ENCODE measurements at regions not wholly inside any gene's neighbourhood (a gene's known extent, or its start where the extent isn't known, plus 50 kb on each side); places are given as distances from the start of the nearest gene placed in this dataset.
A peak's percentile ranks its signal among the peaks of the same experiment; 100 is the strongest.

- H3K9me3 ChIP-seq (ENCODE audit: control insufficient read depth, low read length) = no peaks in the 10 kb centered on the region
- H3K27ac ChIP-seq (ENCODE audit: low read length, poor library complexity, severe bottlenecking) = peak overlapping the region; percentile 59
- DNase-seq = no peak
- no peaks in the 10 kb centered on the region for H3K79me1 ChIP-seq (replicated peaks; ENCODE audit: low read length, poor library complexity, severe bottlenecking)
- no peaks in the 10 kb centered on the region for H3K27me3 ChIP-seq (ENCODE audit: control insufficient read depth in 1 of 2, insufficient read depth in 1 of 2, low read length in 2 of 2)
- H2AK5ac ChIP-seq (ENCODE audit: low read length, severe bottlenecking) = no peak overlapping the region
- WGBS = no CpG with 5 or more reads among the region's 1 CpG
- no peak overlapping the region for H3K9ac ChIP-seq (ENCODE audit: low read length)
- no peak overlapping the region for H2BK120ac ChIP-seq (ENCODE audit: low read depth, low read length)
- H2BK12ac ChIP-seq (ENCODE audit: low read length in 2 of 2) = no peak overlapping the region
- H3K36me3 ChIP-seq (ENCODE audit: control insufficient read depth in 1 of 2, insufficient read depth in 2 of 2, low read depth in 1 of 2, low read length in 2 of 2) = no peaks in the 10 kb centered on the region
- H3K4me1 ChIP-seq (ENCODE audit: control insufficient read depth, insufficient read depth, low read depth, low read length) = peaks cover 1% of the 10 kb centered on the region
- no peak overlapping the region for H3K18ac ChIP-seq (ENCODE audit: low read depth in 1 of 2, low read length in 2 of 2)
- H2AFZ ChIP-seq (ENCODE audit: low read depth, low read length) = no peak overlapping the region
- no peak overlapping the region for H3K4ac ChIP-seq (ENCODE audit: low read depth in 1 of 2, low read length in 2 of 2)
- H3K23ac ChIP-seq (ENCODE audit: low read length in 2 of 2) = no peak overlapping the region
- peak overlapping the region; percentile 79 for H2BK5ac ChIP-seq (ENCODE audit: low read depth, low read length, poor library complexity, severe bottlenecking)
- H3K4me3 ChIP-seq (ENCODE audit: insufficient read depth in 1 of 2, low read depth in 1 of 2, low read length in 2 of 2) = no peak overlapping the region
- H4K8ac ChIP-seq (ENCODE audit: low read length) = no peak overlapping the region
- no peak overlapping the region for H4K91ac ChIP-seq (ENCODE audit: low read length)
- no peak overlapping the region for H3K4me2 ChIP-seq (ENCODE audit: low read length, poor library complexity, severe bottlenecking)
- H3K14ac ChIP-seq (ENCODE audit: low read length in 2 of 2) = no peak overlapping the region
- no peak overlapping the region for H2BK15ac ChIP-seq (ENCODE audit: low read depth, poor library complexity, severe bottlenecking)
These were observed 1383.1 kb upstream of the ADGRL2 start for GRCh38 chr1:80417671-80418070.

- H3K36me3 ChIP-seq (ENCODE audit: control insufficient read depth in 1 of 2, insufficient read depth in 2 of 2, low read depth in 1 of 2, low read length in 2 of 2) = no peaks in the 10 kb centered on the region
- H3K14ac ChIP-seq (ENCODE audit: low read length in 2 of 2) = no peak overlapping the region
- H2BK15ac ChIP-seq (ENCODE audit: low read depth, poor library complexity, severe bottlenecking) = no peak overlapping the region
- H3K4me3 ChIP-seq (ENCODE audit: insufficient read depth in 1 of 2, low read depth in 1 of 2, low read length in 2 of 2) = no peak overlapping the region
- H3K23ac ChIP-seq (ENCODE audit: low read length in 2 of 2) = no peak overlapping the region
- no peaks in the 10 kb centered on the region for H3K9me3 ChIP-seq (ENCODE audit: control insufficient read depth, low read length)
- peaks cover 1% of the 10 kb centered on the region for H3K4me1 ChIP-seq (ENCODE audit: control insufficient read depth, insufficient read depth, low read depth, low read length)
- no peak overlapping the region for H4K8ac ChIP-seq (ENCODE audit: low read length)
- no peak overlapping the region for H3K18ac ChIP-seq (ENCODE audit: low read depth in 1 of 2, low read length in 2 of 2)
- no peak overlapping the region for H2BK12ac ChIP-seq (ENCODE audit: low read length in 2 of 2)
- no peaks in the 10 kb centered on the region for H3K27me3 ChIP-seq (ENCODE audit: control insufficient read depth in 1 of 2, insufficient read depth in 1 of 2, low read length in 2 of 2)
- DNase-seq = no peak
- no peak overlapping the region for H4K91ac ChIP-seq (ENCODE audit: low read length)
- H3K9ac ChIP-seq (ENCODE audit: low read length) = no peak overlapping the region
- H2BK120ac ChIP-seq (ENCODE audit: low read depth, low read length) = no peak overlapping the region
- H3K4ac ChIP-seq (ENCODE audit: low read depth in 1 of 2, low read length in 2 of 2) = no peak overlapping the region
- no peak overlapping the region for H2BK5ac ChIP-seq (ENCODE audit: low read depth, low read length, poor library complexity, severe bottlenecking)
- no peaks in the 10 kb centered on the region for H3K79me1 ChIP-seq (replicated peaks; ENCODE audit: low read length, poor library complexity, severe bottlenecking)
- no peak overlapping the region for H3K4me2 ChIP-seq (ENCODE audit: low read length, poor library complexity, severe bottlenecking)
- 100% methylated on average over 1 of the region's 1 CpG for WGBS
- H2AFZ ChIP-seq (ENCODE audit: low read depth, low read length) = no peak overlapping the region
- H3K27ac ChIP-seq (ENCODE audit: low read length, poor library complexity, severe bottlenecking) = no peak overlapping the region
- H2AK5ac ChIP-seq (ENCODE audit: low read length, severe bottlenecking) = no peak overlapping the region
These were observed 1386.8 kb upstream of the ADGRL2 start for GRCh38 chr1:80413969-80414368.

GRCh38 chr1:80410233-80410632 is 1390.5 kb upstream of the ADGRL2 start:
- WGBS = 92% methylated on average over 3 of the region's 4 CpGs
- Histone ChIP-seq H3K4me1 (ENCODE audit: control insufficient read depth, insufficient read depth, low read depth, low read length) (no peaks in the 10 kb centered on the region), H2BK12ac (ENCODE audit: low read length in 2 of 2) (no peak overlapping the region), H3K36me3 (ENCODE audit: control insufficient read depth in 1 of 2, insufficient read depth in 2 of 2, low read depth in 1 of 2, low read length in 2 of 2) (no peaks in the 10 kb centered on the region), H2BK15ac (ENCODE audit: low read depth, poor library complexity, severe bottlenecking) (no peak overlapping the region), H2AFZ (ENCODE audit: low read depth, low read length) (no peak overlapping the region), H3K9me3 (ENCODE audit: control insufficient read depth, low read length) (no peaks in the 10 kb centered on the region), H3K27me3 (ENCODE audit: control insufficient read depth in 1 of 2, insufficient read depth in 1 of 2, low read length in 2 of 2) (no peaks in the 10 kb centered on the region), H3K27ac (ENCODE audit: low read length, poor library complexity, severe bottlenecking) (no peak overlapping the region), H2BK5ac (ENCODE audit: low read depth, low read length, poor library complexity, severe bottlenecking) (no peak overlapping the region), H3K9ac (ENCODE audit: low read length) (no peak overlapping the region), H4K91ac (ENCODE audit: low read length) (no peak overlapping the region), H3K23ac (ENCODE audit: low read length in 2 of 2) (no peak overlapping the region), H3K4me2 (ENCODE audit: low read length, poor library complexity, severe bottlenecking) (no peak overlapping the region), H3K4ac (ENCODE audit: low read depth in 1 of 2, low read length in 2 of 2) (no peak overlapping the region), H3K4me3 (ENCODE audit: insufficient read depth in 1 of 2, low read depth in 1 of 2, low read length in 2 of 2) (no peak overlapping the region), H2BK120ac (ENCODE audit: low read depth, low read length) (no peak overlapping the region), H2AK5ac (ENCODE audit: low read length, severe bottlenecking) (no peak overlapping the region), H3K18ac (ENCODE audit: low read depth in 1 of 2, low read length in 2 of 2) (no peak overlapping the region), H4K8ac (ENCODE audit: low read length) (no peak overlapping the region), H3K14ac (ENCODE audit: low read length in 2 of 2) (no peak overlapping the region), H3K79me1 (replicated peaks; ENCODE audit: low read length, poor library complexity, severe bottlenecking) (no peaks in the 10 kb centered on the region)
- no peak for DNase-seq

GRCh38 chr1:80403471-80403893 is 1397.0 kb upstream of the ADGRL4 start:
- Histone ChIP-seq H2AK5ac (ENCODE audit: low read length, severe bottlenecking) (no peak overlapping the region), H2BK15ac (ENCODE audit: low read depth, poor library complexity, severe bottlenecking) (no peak overlapping the region), H2BK5ac (ENCODE audit: low read depth, low read length, poor library complexity, severe bottlenecking) (no peak overlapping the region), H3K9ac (ENCODE audit: low read length) (no peak overlapping the region), H3K4me3 (ENCODE audit: insufficient read depth in 1 of 2, low read depth in 1 of 2, low read length in 2 of 2) (no peak overlapping the region), H3K4me2 (ENCODE audit: low read length, poor library complexity, severe bottlenecking) (no peak overlapping the region), H3K4me1 (ENCODE audit: control insufficient read depth, insufficient read depth, low read depth, low read length) (no peaks in the 10 kb centered on the region), H3K14ac (ENCODE audit: low read length in 2 of 2) (no peak overlapping the region), H3K9me3 (ENCODE audit: control insufficient read depth, low read length) (no peaks in the 10 kb centered on the region), H3K79me1 (replicated peaks; ENCODE audit: low read length, poor library complexity, severe bottlenecking) (no peaks in the 10 kb centered on the region), H3K27ac (ENCODE audit: low read length, poor library complexity, severe bottlenecking) (no peak overlapping the region), H3K36me3 (ENCODE audit: control insufficient read depth in 1 of 2, insufficient read depth in 2 of 2, low read depth in 1 of 2, low read length in 2 of 2) (no peaks in the 10 kb centered on the region), H2BK120ac (ENCODE audit: low read depth, low read length) (no peak overlapping the region), H2AFZ (ENCODE audit: low read depth, low read length) (no peak overlapping the region), H3K18ac (ENCODE audit: low read depth in 1 of 2, low read length in 2 of 2) (no peak overlapping the region), H2BK12ac (ENCODE audit: low read length in 2 of 2) (no peak overlapping the region), H3K27me3 (ENCODE audit: control insufficient read depth in 1 of 2, insufficient read depth in 1 of 2, low read length in 2 of 2) (no peaks in the 10 kb centered on the region), H4K8ac (ENCODE audit: low read length) (no peak overlapping the region), H3K4ac (ENCODE audit: low read depth in 1 of 2, low read length in 2 of 2) (no peak overlapping the region), H3K23ac (ENCODE audit: low read length in 2 of 2) (no peak overlapping the region), H4K91ac (ENCODE audit: low read length) (no peak overlapping the region)
- 83% methylated on average over 1 of the region's 4 CpGs for WGBS
- no peak for DNase-seq

All from mesenchymal stem cell (in vitro differentiated cells and primary cell).